ENCODE measurements at regions not wholly inside any gene's neighbourhood (a gene's known extent, or its start where the extent isn't known, plus 50 kb on each side); places are given as distances from the start of the nearest gene placed in this dataset.

- TF ChIP-seq EZH2 (IDR thresholded peaks at IDR 0.05; ENCODE audit: low read depth, low read length, severe bottlenecking) (no peak), POLR2A (IDR thresholded peaks at IDR 0.05; ENCODE audit: control extremely low read depth in 1 of 2, low read depth in 2 of 2, low read length in 2 of 2) (no peak), CTCF (IDR thresholded peaks at IDR 0.05; ENCODE audit: control extremely low read depth in 1 of 3, insufficient read depth in 1 of 3, low read depth in 1 of 3, low read length in 3 of 3) (no peak), CHD1 (IDR thresholded peaks at IDR 0.05; ENCODE audit: low read depth, low read length) (no peak), BRCA1 (IDR thresholded peaks at IDR 0.05; ENCODE audit: low read depth, low read length) (no peak)
Measured at GRCh38 chr7:106957766-106958165, 86.7 kb upstream of the PRKAR2B start.
